SK-N-SH (cell line): ENCODE measurements at regions not wholly inside any gene's neighbourhood (a gene's known extent, or its start where the extent isn't known, plus 50 kb on each side); places are given as distances from the start of the nearest gene placed in this dataset.

Experiments used
- CHD2 ChIP-seq: fragments of 150-350 bp; IDR thresholded peaks from 2 replicates; pipeline ENCODE4 v1.6.1; 2018; ENCODE audit warnings: low read length; ENCODE audit not compliant: partially characterized antibody
- CTCF ChIP-seq: fragments of 200-600 bp; sonication (generic); IDR thresholded peaks from 2 replicates; pipeline ENCODE4 v1.6.1; 2017; ENCODE audit warnings: antibody characterized with exemption, mild to moderate bottlenecking, moderate library complexity
- EP300 ChIP-seq, 2 experiments: IDR thresholded peaks; 2 replicates each; pipeline versions ENCODE4 v1.4.0 to v1.6.1; 2012; ENCODE audit warnings: borderline replicate concordance in 1 of 2, low read depth in 1 of 2, low read length in 1 of 2
- FOXM1 ChIP-seq: IDR thresholded peaks from 2 replicates; pipeline ENCODE4 v1.4.0; 2012; ENCODE audit warnings: low read depth, mild to moderate bottlenecking
- JUND ChIP-seq: IDR thresholded peaks from 2 replicates; pipeline ENCODE4 v1.4.0; 2012
- POLR2AphosphoS5 ChIP-seq: IDR thresholded peaks from 2 replicates; pipeline ENCODE4 v1.6.1; 2012; ENCODE audit warnings: low read depth, low read length
- RXRA ChIP-seq: IDR thresholded peaks from 2 replicates; pipeline ENCODE4 v1.4.0; 2012; ENCODE audit warnings: low read depth, mild to moderate bottlenecking, borderline replicate concordance
- SIN3A ChIP-seq: IDR thresholded peaks from 2 replicates; pipeline ENCODE4 v1.6.1; 2012; ENCODE audit warnings: low read depth, mild to moderate bottlenecking, low read length, moderate library complexity, borderline replicate concordance
- TAF1 ChIP-seq: IDR thresholded peaks from 2 replicates; pipeline ENCODE4 v1.6.1; 2012; ENCODE audit warnings: low read depth, mild to moderate bottlenecking, low read length, moderate library complexity, borderline replicate concordance
- TCF12 ChIP-seq: IDR thresholded peaks from 2 replicates; pipeline ENCODE4 v1.4.0; 2012
- YY1 ChIP-seq: IDR thresholded peaks from 2 replicates; pipeline ENCODE4 v1.4.0; 2012; ENCODE audit warnings: low read depth, mild to moderate bottlenecking
- TF ChIP-seq, protein P1 (sequence below): IDR thresholded peaks from 2 replicates; pipeline ENCODE4 v1.4.0; 2012; ENCODE audit warnings: low read depth, borderline replicate concordance
- TF ChIP-seq, protein P2 (sequence below): IDR thresholded peaks from 2 replicates; pipeline ENCODE4 v1.6.1; 2012; ENCODE audit warnings: mild to moderate bottlenecking, low read depth, low read length, moderate library complexity
- TF ChIP-seq, protein P3 (sequence below): fragments of 150-350 bp; IDR thresholded peaks from 2 replicates; pipeline ENCODE4 v1.6.1; 2017; ENCODE audit warnings: antibody characterized with exemption, low read length, low read depth, borderline replicate concordance

GRCh38 chr10:109348324-109348723 lies 575.0 kb downstream of the XPNPEP1 start:
- no peak for TF ChIP-seq CTCF
- no peak for TF ChIP-seq POLR2AphosphoS5
- TF ChIP-seq FOXM1: no peak
- TF ChIP-seq YY1: no peak
- TF ChIP-seq SIN3A: no peak
- no peak for TF ChIP-seq TAF1
- TF ChIP-seq, protein P1, sequence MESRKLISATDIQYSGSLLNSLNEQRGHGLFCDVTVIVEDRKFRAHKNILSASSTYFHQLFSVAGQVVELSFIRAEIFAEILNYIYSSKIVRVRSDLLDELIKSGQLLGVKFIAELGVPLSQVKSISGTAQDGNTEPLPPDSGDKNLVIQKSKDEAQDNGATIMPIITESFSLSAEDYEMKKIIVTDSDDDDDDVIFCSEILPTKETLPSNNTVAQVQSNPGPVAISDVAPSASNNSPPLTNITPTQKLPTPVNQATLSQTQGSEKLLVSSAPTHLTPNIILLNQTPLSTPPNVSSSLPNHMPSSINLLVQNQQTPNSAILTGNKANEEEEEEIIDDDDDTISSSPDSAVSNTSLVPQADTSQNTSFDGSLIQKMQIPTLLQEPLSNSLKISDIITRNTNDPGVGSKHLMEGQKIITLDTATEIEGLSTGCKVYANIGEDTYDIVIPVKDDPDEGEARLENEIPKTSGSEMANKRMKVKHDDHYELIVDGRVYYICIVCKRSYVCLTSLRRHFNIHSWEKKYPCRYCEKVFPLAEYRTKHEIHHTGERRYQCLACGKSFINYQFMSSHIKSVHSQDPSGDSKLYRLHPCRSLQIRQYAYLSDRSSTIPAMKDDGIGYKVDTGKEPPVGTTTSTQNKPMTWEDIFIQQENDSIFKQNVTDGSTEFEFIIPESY: no peak
- TF ChIP-seq, protein P2, sequence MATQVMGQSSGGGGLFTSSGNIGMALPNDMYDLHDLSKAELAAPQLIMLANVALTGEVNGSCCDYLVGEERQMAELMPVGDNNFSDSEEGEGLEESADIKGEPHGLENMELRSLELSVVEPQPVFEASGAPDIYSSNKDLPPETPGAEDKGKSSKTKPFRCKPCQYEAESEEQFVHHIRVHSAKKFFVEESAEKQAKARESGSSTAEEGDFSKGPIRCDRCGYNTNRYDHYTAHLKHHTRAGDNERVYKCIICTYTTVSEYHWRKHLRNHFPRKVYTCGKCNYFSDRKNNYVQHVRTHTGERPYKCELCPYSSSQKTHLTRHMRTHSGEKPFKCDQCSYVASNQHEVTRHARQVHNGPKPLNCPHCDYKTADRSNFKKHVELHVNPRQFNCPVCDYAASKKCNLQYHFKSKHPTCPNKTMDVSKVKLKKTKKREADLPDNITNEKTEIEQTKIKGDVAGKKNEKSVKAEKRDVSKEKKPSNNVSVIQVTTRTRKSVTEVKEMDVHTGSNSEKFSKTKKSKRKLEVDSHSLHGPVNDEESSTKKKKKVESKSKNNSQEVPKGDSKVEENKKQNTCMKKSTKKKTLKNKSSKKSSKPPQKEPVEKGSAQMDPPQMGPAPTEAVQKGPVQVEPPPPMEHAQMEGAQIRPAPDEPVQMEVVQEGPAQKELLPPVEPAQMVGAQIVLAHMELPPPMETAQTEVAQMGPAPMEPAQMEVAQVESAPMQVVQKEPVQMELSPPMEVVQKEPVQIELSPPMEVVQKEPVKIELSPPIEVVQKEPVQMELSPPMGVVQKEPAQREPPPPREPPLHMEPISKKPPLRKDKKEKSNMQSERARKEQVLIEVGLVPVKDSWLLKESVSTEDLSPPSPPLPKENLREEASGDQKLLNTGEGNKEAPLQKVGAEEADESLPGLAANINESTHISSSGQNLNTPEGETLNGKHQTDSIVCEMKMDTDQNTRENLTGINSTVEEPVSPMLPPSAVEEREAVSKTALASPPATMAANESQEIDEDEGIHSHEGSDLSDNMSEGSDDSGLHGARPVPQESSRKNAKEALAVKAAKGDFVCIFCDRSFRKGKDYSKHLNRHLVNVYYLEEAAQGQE: no peak
- TF ChIP-seq TCF12: no peak
- no peak for TF ChIP-seq JUND
- TF ChIP-seq, protein P3, sequence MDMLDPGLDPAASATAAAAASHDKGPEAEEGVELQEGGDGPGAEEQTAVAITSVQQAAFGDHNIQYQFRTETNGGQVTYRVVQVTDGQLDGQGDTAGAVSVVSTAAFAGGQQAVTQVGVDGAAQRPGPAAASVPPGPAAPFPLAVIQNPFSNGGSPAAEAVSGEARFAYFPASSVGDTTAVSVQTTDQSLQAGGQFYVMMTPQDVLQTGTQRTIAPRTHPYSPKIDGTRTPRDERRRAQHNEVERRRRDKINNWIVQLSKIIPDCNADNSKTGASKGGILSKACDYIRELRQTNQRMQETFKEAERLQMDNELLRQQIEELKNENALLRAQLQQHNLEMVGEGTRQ: no peak
- TF ChIP-seq CHD2: no peak
- TF ChIP-seq EP300 (IDR thresholded peaks at IDR 0.05; ENCODE audit: borderline replicate concordance in 1 of 2, low read depth in 1 of 2, low read length in 1 of 2): no peak
- TF ChIP-seq RXRA: no peak
